ENCODE measurements at regions not wholly inside any gene's neighbourhood (a gene's known extent, or its start where the extent isn't known, plus 50 kb on each side); places are given as distances from the start of the nearest gene placed in this dataset.

DNA sequence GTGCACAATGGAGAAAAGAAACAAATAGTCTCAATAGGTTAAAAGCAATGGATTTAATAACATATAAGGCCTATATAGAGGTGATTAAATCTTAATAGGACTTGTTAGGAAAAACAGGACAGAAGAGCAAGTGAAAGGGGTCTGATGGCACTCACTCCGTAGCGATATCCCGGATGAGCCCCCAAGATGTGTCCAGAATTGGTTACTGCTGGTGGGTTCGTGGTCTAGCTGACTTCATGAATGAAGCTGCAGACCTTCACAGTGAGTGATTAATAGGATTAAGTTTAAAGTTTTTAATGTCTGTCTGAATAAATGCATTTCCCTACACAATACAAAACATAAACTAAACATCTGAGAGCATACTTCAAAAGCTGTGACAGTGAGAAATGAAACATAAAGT is 110.4 kb upstream of the FAM174A start:
- TF ChIP-seq, protein P1, sequence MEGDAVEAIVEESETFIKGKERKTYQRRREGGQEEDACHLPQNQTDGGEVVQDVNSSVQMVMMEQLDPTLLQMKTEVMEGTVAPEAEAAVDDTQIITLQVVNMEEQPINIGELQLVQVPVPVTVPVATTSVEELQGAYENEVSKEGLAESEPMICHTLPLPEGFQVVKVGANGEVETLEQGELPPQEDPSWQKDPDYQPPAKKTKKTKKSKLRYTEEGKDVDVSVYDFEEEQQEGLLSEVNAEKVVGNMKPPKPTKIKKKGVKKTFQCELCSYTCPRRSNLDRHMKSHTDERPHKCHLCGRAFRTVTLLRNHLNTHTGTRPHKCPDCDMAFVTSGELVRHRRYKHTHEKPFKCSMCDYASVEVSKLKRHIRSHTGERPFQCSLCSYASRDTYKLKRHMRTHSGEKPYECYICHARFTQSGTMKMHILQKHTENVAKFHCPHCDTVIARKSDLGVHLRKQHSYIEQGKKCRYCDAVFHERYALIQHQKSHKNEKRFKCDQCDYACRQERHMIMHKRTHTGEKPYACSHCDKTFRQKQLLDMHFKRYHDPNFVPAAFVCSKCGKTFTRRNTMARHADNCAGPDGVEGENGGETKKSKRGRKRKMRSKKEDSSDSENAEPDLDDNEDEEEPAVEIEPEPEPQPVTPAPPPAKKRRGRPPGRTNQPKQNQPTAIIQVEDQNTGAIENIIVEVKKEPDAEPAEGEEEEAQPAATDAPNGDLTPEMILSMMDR (IDR thresholded peaks at IDR 0.05; ENCODE audit: borderline replicate concordance, extremely low read depth, low read length, poor library complexity, severe bottlenecking): no peak
- no peak for TF ChIP-seq EZH2 (IDR thresholded peaks at IDR 0.05; ENCODE audit: borderline replicate concordance, low read depth, low read length, severe bottlenecking)
